Spleen (tissue), 11 donors: ENCODE measurements at regions not wholly inside any gene's neighbourhood (a gene's known extent, or its start where the extent isn't known, plus 50 kb on each side); places are given as distances from the start of the nearest gene placed in this dataset.

Experiments used
- DNase-seq: peaks from one replicate; pipeline ENCODE4 v3.0.0-alpha.2; 2020
- H3K27ac ChIP-seq, 8 donors: fragments of 200-600 bp; sonication (generic) in 7 of 8; 1 replicate in 4 of 8; 2 replicates in 4 of 8; pipeline versions ENCODE4 v1.5.0 to v1.8.0; 2016 to 2021; ENCODE audit warnings: inconsistent platforms in 4 of 8, mild to moderate bottlenecking in 4 of 8, moderate library complexity in 1 of 8
- H3K27me3 ChIP-seq, 7 donors: fragments of 200-600 bp; sonication (generic) in 6 of 7; replicated peaks in 1 of 7; 1 replicate in 4 of 7; 2 replicates in 3 of 7; pipeline versions ENCODE4 v1.5.0 to v1.8.0; 2016 to 2021; ENCODE audit warnings: inconsistent platforms in 3 of 7, mild to moderate bottlenecking in 1 of 7
- H3K36me3 ChIP-seq, 6 donors: fragments of 200-600 bp; sonication (generic) in 5 of 6; 1 replicate in 4 of 6; 2 replicates in 2 of 6; pipeline versions ENCODE4 v1.5.0 to v1.8.0; 2016 to 2021; ENCODE audit warnings: inconsistent platforms in 2 of 6
- H3K4me1 ChIP-seq, 6 donors: fragments of 200-600 bp; sonication (generic) in 5 of 6; 1 replicate in 3 of 6; 2 replicates in 3 of 6; pipeline versions ENCODE4 v1.5.0 to v1.8.0; 2016 to 2021; ENCODE audit warnings: inconsistent platforms in 3 of 6
- H3K4me3 ChIP-seq, 8 donors: fragments of 200-600 bp; sonication (generic) in 7 of 8; 1 replicate in 4 of 8; 2 replicates in 4 of 8; pipeline versions ENCODE4 v1.5.0 to v1.8.0; 2016 to 2021; ENCODE audit warnings: inconsistent platforms in 4 of 8, mild to moderate bottlenecking in 4 of 8, moderate library complexity in 2 of 8
- H3K9me3 ChIP-seq, 8 donors: fragments of 200-600 bp; sonication (generic) in 7 of 8; 1 replicate in 4 of 8; 2 replicates in 4 of 8; pipeline versions ENCODE4 v1.5.0 to v1.8.0; 2016 to 2021; ENCODE audit warnings: inconsistent platforms in 4 of 8
- POLR2A ChIP-seq, 3 donors: fragments of 450-650 bp; IDR thresholded peaks; one replicate each; pipeline ENCODE4 v1.5.1; 2017; ENCODE audit warnings: antibody characterized with exemption in 3 of 3, mild to moderate bottlenecking in 1 of 3
- POLR2AphosphoS5 ChIP-seq, 3 donors: sonication (generic); formaldehyde crosslinking; IDR thresholded peaks; one replicate each; pipeline ENCODE4 v1.5.1; 2017; ENCODE audit warnings: antibody characterized with exemption in 3 of 3
- WGBS, 5 donors: extraction: QIAGEN DNeasy Blood & Tissue Kit in 3 of 5; methylation state at CpG; one replicate each; pipeline versions ENCODE4 v1.1.5 to v1.1.7; 2013 to 2018; 5-methylcytosine and 5-hydroxymethylcytosine counted together
- intact Hi-C: fragments of 100-400 bp; cut with DNase I; formaldehyde crosslinking; loops from one replicate; pipeline ENCODE4 v1.15.0; 2023; ENCODE audit warnings: low total_unique reads
- TF ChIP-seq, protein P1 (sequence below), 11 experiments: fragments of 200-600 bp in 7 of 11; fragments of 450-650 bp in 4 of 11; sonication (generic) in 4 of 11; IDR thresholded peaks in 8 of 11; conservative IDR thresholded peaks in 3 of 11; 1 replicate in 7 of 11; 2 replicates in 4 of 11; pipeline versions ENCODE4 v1.4.0 to v1.8.0; 2016 to 2021; ENCODE audit warnings: antibody characterized with exemption in 11 of 11, inconsistent platforms in 4 of 11, mild to moderate bottlenecking in 1 of 11
- donor health status: healthy with polysubstance abuse.
- donor health status: DM: no; HTN: no; CAD: no; lungs with moderate emphysema.
- donor health status: DM: no; HTN: no; CAD: no.
- donor health status: Bipolar disorder and iron deficiency.
- donor health status: healthy.
- donor health status: DM: no; HTN: no; CAD: no.
- donor health status: DM: yes; HTN: yes; CAD: no.

DNA sequence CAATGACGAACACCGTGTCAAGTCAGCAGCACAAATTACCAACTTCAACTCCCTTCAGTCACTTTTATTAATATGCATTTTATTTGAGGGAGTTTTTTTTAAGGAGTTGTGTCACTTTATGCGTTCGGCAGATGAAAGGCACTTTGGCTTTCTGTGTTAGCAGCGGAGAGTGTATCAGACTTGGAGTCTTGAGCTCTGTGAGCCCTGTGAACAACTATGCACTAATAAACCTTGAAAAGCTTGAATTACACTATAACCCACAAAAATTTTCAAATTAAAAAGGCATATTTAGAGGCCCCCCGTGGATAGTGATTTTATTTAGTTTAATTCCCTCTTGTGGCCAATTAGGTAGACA is 335.3 kb upstream of the NT5E start:
- no peaks in the 10 kb centered on the region for H3K36me3 ChIP-seq
- H3K4me3 ChIP-seq, result no peak overlapping the region
- H3K27me3 ChIP-seq, result no peaks in the 10 kb centered on the region
- no peaks in the 10 kb centered on the region for H3K4me1 ChIP-seq
- H3K9me3 ChIP-seq, result no peaks in the 10 kb centered on the region
- WGBS, 5 donors, result 82 to 90% (median 85%) methylated on average over 6 of the region's 6 CpGs
- DNase-seq, result no peak
- no peak for TF ChIP-seq POLR2AphosphoS5 (IDR thresholded peaks at IDR 0.05)
- TF ChIP-seq, protein P1, sequence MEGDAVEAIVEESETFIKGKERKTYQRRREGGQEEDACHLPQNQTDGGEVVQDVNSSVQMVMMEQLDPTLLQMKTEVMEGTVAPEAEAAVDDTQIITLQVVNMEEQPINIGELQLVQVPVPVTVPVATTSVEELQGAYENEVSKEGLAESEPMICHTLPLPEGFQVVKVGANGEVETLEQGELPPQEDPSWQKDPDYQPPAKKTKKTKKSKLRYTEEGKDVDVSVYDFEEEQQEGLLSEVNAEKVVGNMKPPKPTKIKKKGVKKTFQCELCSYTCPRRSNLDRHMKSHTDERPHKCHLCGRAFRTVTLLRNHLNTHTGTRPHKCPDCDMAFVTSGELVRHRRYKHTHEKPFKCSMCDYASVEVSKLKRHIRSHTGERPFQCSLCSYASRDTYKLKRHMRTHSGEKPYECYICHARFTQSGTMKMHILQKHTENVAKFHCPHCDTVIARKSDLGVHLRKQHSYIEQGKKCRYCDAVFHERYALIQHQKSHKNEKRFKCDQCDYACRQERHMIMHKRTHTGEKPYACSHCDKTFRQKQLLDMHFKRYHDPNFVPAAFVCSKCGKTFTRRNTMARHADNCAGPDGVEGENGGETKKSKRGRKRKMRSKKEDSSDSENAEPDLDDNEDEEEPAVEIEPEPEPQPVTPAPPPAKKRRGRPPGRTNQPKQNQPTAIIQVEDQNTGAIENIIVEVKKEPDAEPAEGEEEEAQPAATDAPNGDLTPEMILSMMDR (IDR thresholded peaks at IDR 0.05 in 8 of 11, conservative IDR thresholded peaks at IDR 0.05 in 3 of 11), result no peak
- no peak for TF ChIP-seq POLR2A (IDR thresholded peaks at IDR 0.05)
- intact Hi-C loops, result no loop called here
- H3K27ac ChIP-seq, result no peak overlapping the region

DNA sequence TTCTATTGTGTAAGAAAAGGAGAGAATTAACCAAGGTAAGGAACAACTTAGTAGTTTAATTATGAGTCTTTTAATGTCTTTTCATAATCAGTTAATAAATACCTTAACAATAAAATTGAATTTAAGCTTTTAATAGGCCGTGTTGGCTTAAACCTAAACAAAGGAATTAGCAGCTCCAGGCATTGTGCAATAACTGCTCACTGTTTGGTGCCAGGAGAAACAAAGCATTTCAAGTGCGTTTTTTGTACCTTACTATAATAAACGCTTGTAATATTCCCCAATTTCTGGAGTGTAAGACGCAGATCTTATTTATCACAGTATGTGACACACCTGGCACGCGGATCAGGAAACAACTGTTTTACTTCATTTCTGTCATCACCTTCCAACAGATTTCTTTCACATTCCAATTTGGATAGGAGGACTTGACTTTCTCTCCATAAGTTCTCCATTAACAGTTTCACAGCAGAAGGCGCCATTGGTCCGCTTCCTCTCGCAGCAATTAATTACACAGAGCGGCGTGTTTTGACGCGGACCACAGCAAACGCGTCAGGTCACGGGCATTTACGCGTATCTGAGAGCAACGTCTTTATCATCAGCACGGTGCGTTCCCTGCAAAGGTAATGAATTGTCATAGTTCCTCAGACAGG is 335.8 kb upstream of the NT5E start:
- no peaks in the 10 kb centered on the region for H3K4me1 ChIP-seq
- no peak overlapping the region for H3K4me3 ChIP-seq
- 82 to 89% (median 88%) methylated on average over 21 of the region's 21 CpGs for WGBS, 5 donors
- no peak overlapping the region for H3K27ac ChIP-seq
- DNase-seq, result no peak
- no peaks in the 10 kb centered on the region for H3K36me3 ChIP-seq
- intact Hi-C loops, result no loop called here
- no peaks in the 10 kb centered on the region for H3K9me3 ChIP-seq
- H3K27me3 ChIP-seq, result no peaks in the 10 kb centered on the region
- TF ChIP-seq POLR2AphosphoS5 (IDR thresholded peaks at IDR 0.05) (no peak), POLR2A (IDR thresholded peaks at IDR 0.05) (no peak)
- TF ChIP-seq, protein P1 (IDR thresholded peaks at IDR 0.05 in 8 of 11, conservative IDR thresholded peaks at IDR 0.05 in 3 of 11), result no peak

DNA sequence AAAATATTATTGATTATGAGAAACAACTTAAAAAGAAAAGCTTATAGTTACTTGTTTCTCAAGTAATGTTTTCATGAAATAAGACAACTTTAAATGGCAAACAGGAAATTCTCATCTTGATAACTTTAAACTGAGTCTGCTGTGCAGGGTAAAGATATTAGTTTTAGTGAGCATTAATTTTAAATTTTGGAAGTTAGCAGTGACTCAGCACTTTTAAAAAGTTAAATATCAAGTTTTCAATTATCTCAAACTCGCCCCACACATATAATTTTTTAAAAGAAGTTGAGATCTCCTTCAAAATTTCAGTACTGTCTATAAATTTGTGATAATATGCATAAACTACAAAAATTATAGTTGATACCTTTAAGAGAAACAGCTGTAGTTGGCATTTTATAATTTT is 337.3 kb upstream of the NT5E start:
- no peaks in the 10 kb centered on the region for H3K4me1 ChIP-seq
- DNase-seq, result no peak
- no peak overlapping the region for H3K27ac ChIP-seq
- WGBS, 5 donors, result 59 to 89% (median 67%) methylated on average over 1 of the region's 1 CpG
- TF ChIP-seq POLR2AphosphoS5 (IDR thresholded peaks at IDR 0.05) (no peak), POLR2A (IDR thresholded peaks at IDR 0.05) (no peak)
- TF ChIP-seq, protein P1 (IDR thresholded peaks at IDR 0.05 in 8 of 11, conservative IDR thresholded peaks at IDR 0.05 in 3 of 11), result no peak
- no peak overlapping the region for H3K4me3 ChIP-seq
- H3K27me3 ChIP-seq, result no peaks in the 10 kb centered on the region
- no peaks in the 10 kb centered on the region for H3K9me3 ChIP-seq
- intact Hi-C loops, result no loop called here
- no peaks in the 10 kb centered on the region for H3K36me3 ChIP-seq

DNA sequence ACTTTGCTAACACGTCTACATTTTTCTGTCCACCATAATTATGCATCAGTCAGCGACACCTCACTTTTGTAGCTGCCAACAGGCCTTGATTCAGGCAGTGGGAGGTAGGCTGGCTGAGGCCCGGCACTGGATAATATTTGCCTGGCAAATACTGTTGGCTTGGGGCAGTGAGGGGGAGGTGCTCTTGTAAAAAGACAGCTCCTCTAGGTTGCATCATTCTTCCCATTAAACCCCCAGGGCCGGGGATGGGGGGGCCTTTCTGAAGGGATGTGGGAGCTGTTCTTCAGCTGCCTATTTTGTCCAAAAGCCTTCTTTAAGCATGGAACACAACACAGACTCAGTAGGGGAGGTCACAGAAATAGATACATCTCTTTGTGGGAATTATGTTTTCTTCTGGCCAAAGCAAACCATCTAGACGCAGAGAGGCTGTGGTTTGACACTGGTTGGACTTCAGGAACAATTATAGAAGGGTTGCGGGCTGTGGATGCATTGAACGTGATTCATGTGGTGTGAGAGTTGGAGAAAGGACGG is 338.3 kb upstream of the NT5E start:
- 73 to 89% (median 79%) methylated on average over 8 of the region's 8 CpGs for WGBS, 5 donors
- Histone ChIP-seq H3K27ac (no peak overlapping the region), H3K4me1 (no peaks in the 10 kb centered on the region), H3K4me3 (no peak overlapping the region), H3K36me3 (no peaks in the 10 kb centered on the region), H3K27me3 (no peaks in the 10 kb centered on the region), H3K9me3 (no peaks in the 10 kb centered on the region)
- intact Hi-C loops, result no loop called here
- TF ChIP-seq POLR2AphosphoS5 (IDR thresholded peaks at IDR 0.05) (no peak), POLR2A (IDR thresholded peaks at IDR 0.05) (no peak)
- TF ChIP-seq, protein P1 (IDR thresholded peaks at IDR 0.05 in 8 of 11, conservative IDR thresholded peaks at IDR 0.05 in 3 of 11), result no peak
- DNase-seq, result no peak
